ENCODE measurements at regions not wholly inside any gene's neighbourhood (a gene's known extent, or its start where the extent isn't known, plus 50 kb on each side); places are given as distances from the start of the nearest gene placed in this dataset.

DNA sequence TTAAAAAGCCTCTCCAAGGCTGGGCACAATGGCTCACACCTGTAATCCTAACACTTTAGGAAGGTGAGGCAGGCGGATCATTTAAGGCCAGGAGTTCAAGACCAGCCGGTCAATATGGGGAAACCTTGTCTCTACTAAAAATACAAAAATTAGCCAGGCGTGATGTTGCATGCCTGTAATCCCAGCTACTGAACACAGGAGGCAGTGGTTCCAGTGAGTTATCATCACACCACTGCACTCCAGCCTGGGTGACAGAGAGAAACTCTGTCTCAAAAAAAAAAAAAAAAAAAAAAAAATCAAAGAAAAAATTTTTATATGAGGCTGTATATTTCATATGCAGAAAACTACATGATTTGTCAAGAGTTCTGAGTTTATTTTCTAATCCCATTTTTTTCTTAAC lies 1107.1 kb upstream of the TMPRSS15 start:
- TF ChIP-seq POLR2A (IDR thresholded peaks at IDR 0.05; ENCODE audit: low read length) (no peak), GATA1 (IDR thresholded peaks at IDR 0.05; ENCODE audit: low read depth, low read length) (no peak)
